A673 (cell line): ENCODE measurements at regions not wholly inside any gene's neighbourhood (a gene's known extent, or its start where the extent isn't known, plus 50 kb on each side); places are given as distances from the start of the nearest gene placed in this dataset.

Experiments
- EZH2 ChIP-seq: fragments of 200-600 bp; sonication (generic); IDR thresholded peaks from 2 replicates; pipeline ENCODE4 v1.6.1; 2017; ENCODE audit warnings: borderline replicate concordance, low read depth, mild to moderate bottlenecking, mixed read lengths, antibody characterized with exemption, low read length; ENCODE audit not compliant: poor library complexity, severe bottlenecking
- TF ChIP-seq, protein P1 (sequence below): fragments of 300-800, 200-600 bp; sonication (generic); conservative IDR thresholded peaks from 2 replicates; pipeline ENCODE4 v1.5.1; 2017; ENCODE audit warnings: low read depth, mild to moderate bottlenecking, antibody characterized with exemption, low read length, moderate library complexity, mixed read lengths

DNA sequence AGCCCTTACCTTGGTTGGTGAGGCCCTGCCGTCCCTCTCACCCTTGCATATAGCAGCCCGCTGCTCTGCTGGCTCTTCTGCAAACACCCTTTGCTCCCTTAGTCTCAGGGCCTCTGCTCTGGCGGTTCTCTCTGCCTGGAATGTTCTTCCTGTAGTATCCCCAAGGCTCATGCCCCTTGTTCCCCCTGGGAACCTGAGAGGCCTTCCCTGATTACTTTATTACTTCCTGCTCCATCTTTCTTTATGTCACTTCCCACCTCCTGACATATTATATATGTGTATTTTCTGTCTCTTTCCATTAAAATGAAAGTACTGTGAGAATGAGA lies 73.9 kb upstream of the SPRY4 start:
- TF ChIP-seq, protein P1, sequence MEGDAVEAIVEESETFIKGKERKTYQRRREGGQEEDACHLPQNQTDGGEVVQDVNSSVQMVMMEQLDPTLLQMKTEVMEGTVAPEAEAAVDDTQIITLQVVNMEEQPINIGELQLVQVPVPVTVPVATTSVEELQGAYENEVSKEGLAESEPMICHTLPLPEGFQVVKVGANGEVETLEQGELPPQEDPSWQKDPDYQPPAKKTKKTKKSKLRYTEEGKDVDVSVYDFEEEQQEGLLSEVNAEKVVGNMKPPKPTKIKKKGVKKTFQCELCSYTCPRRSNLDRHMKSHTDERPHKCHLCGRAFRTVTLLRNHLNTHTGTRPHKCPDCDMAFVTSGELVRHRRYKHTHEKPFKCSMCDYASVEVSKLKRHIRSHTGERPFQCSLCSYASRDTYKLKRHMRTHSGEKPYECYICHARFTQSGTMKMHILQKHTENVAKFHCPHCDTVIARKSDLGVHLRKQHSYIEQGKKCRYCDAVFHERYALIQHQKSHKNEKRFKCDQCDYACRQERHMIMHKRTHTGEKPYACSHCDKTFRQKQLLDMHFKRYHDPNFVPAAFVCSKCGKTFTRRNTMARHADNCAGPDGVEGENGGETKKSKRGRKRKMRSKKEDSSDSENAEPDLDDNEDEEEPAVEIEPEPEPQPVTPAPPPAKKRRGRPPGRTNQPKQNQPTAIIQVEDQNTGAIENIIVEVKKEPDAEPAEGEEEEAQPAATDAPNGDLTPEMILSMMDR, result no peak
- no peak for TF ChIP-seq EZH2
